ENCODE measurements at regions not wholly inside any gene's neighbourhood (a gene's known extent, or its start where the extent isn't known, plus 50 kb on each side); places are given as distances from the start of the nearest gene placed in this dataset.

GRCh38 chr4:3642056-3642630 lies 109.9 kb upstream of the LRPAP1 start:
- no peak for TF ChIP-seq CTCF (IDR thresholded peaks at IDR 0.05)
- no peak for TF ChIP-seq ZFX (IDR thresholded peaks at IDR 0.05; ENCODE audit: borderline replicate concordance)
